Lung microvascular endothelial cell (primary cell): ENCODE measurements at regions not wholly inside any gene's neighbourhood (a gene's known extent, or its start where the extent isn't known, plus 50 kb on each side); places are given as distances from the start of the nearest gene placed in this dataset.
"Not testable (repeated sequence)": the region's sequence is repeated elsewhere in the genome, so short reads cannot be mapped to it uniquely, and the experiment has no call there.

Experiments used
- DNase-seq, 2 donors: peaks; one replicate each; pipeline versions ENCODE4 v3.0.0 to v3.0.0-alpha.2; 2010; ENCODE audit warnings: low read depth in 2 of 2

- DNase-seq: no peak
These were observed 1646.6 kb upstream of the PCDH7 start for GRCh38 chr4:29073571-29073970.

GRCh38 chr4:29075366-29075765 is 1644.8 kb upstream of the PCDH7 start:
- DNase-seq: no peak

- no peak for DNase-seq
These were observed 1640.9 kb upstream of the PCDH7 start for GRCh38 chr4:29079260-29079659.

- peak in 1 of 2 donors; percentile 60 for DNase-seq
These were observed 1638.8 kb upstream of the PCDH7 start for GRCh38 chr4:29081234-29081955.

- DNase-seq: no peak
These were observed 1637.5 kb upstream of the PCDH7 start for GRCh38 chr4:29082684-29083083.

GRCh38 chr4:29085748-29086147 is 1634.4 kb upstream of the PCDH7 start:
- DNase-seq: no peak

GRCh38 chr4:29104694-29105093 is 1615.5 kb upstream of the PCDH7 start:
- DNase-seq: no peak

GRCh38 chr4:29113960-29114359 is 1606.2 kb upstream of the PCDH7 start:
- DNase-seq: peak in 1 of 2 donors; percentile 55

GRCh38 chr4:29117231-29117722 is 1602.9 kb upstream of the PCDH7 start:
- DNase-seq: not testable (repeated sequence)

- DNase-seq: no peak
These were observed 1598.6 kb upstream of the PCDH7 start for GRCh38 chr4:29121586-29121985.

GRCh38 chr4:29128810-29129209 is 1591.4 kb upstream of the PCDH7 start:
- DNase-seq: no peak

GRCh38 chr4:29131304-29131703 is 1588.9 kb upstream of the PCDH7 start:
- DNase-seq: no peak

GRCh38 chr4:29142708-29143107 is 1577.5 kb upstream of the PCDH7 start:
- no peak for DNase-seq

GRCh38 chr4:29151584-29151983 is 1568.6 kb upstream of the PCDH7 start:
- no peak for DNase-seq

GRCh38 chr4:29153642-29154041 is 1566.5 kb upstream of the PCDH7 start:
- peak; percentile 3 to 69 for DNase-seq

GRCh38 chr4:29175291-29175690 is 1544.9 kb upstream of the PCDH7 start:
- DNase-seq: no peak

GRCh38 chr4:29199025-29199424 is 1521.1 kb upstream of the PCDH7 start:
- DNase-seq: no peak

GRCh38 chr4:29199485-29199884 is 1520.7 kb upstream of the PCDH7 start:
- DNase-seq: no peak

GRCh38 chr4:29213020-29213419 is 1507.1 kb upstream of the PCDH7 start:
- no peak for DNase-seq

GRCh38 chr4:29220761-29221160 is 1499.4 kb upstream of the PCDH7 start:
- no peak for DNase-seq

- no peak for DNase-seq
These were observed 1495.3 kb upstream of the PCDH7 start for GRCh38 chr4:29224911-29225310.

GRCh38 chr4:29240641-29241040 is 1479.5 kb upstream of the PCDH7 start:
- no peak for DNase-seq

- no peak for DNase-seq
These were observed 1477.1 kb upstream of the PCDH7 start for GRCh38 chr4:29243054-29243453.

- no peak for DNase-seq
These were observed 1476.3 kb upstream of the PCDH7 start for GRCh38 chr4:29243851-29244250.
